ENCODE measurements at regions not wholly inside any gene's neighbourhood (a gene's known extent, or its start where the extent isn't known, plus 50 kb on each side); places are given as distances from the start of the nearest gene placed in this dataset.
"Not testable (repeated sequence)": the region's sequence is repeated elsewhere in the genome, so short reads cannot be mapped to it uniquely, and the experiment has no call there.

DNA sequence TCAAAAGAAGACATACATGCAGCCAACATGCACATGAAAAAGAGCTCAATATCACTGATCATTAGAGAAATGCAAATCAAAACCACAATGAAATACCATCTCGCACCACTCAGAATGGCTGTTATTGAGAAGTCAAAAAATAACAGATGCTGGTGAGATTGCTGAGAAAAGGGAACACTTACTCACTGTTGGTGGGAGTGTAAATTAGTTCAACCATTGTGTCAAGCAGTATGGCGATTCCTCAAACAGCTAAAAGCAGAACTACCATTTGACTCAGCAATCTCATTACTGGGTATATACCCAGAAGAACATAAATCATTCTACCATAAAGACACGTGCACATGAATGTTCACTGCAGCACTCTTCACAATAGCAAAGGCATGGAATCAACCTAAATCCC is 95.5 kb upstream of the XIRP2 start:
- TF ChIP-seq CTCF (IDR thresholded peaks at IDR 0.05; ENCODE audit: low read depth, low read length): no peak
- DNase-seq (ENCODE audit: extremely low read depth, low read depth): no peak

DNA sequence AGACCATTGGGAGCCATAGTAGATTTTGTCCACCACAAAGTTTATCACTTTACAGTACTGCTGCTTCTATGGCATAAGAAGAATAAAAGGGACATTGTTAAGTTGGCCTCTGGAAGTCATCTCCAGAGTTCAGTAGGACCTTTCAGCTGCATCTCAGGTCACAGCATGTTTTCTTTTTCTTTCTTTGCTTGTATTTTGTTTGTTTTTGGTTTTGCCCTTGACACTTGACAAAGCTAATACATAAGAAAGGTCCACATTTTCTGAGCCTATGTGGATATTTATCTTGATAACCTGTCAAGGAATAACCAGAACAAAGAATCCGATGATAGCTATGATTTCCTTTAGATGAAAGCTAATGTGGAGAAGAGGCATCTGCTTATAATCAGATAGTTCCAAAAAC is 101.6 kb upstream of the XIRP2 start:
- TF ChIP-seq CTCF (IDR thresholded peaks at IDR 0.05; ENCODE audit: low read depth, low read length): no peak
- no peak for DNase-seq (ENCODE audit: extremely low read depth, low read depth)

- DNase-seq (ENCODE audit: extremely low read depth, low read depth): no peak
- TF ChIP-seq CTCF (IDR thresholded peaks at IDR 0.05; ENCODE audit: low read depth, low read length): no peak
Observed at GRCh38 chr2:166784296-166784946, 103.9 kb upstream of the XIRP2 start.

DNA sequence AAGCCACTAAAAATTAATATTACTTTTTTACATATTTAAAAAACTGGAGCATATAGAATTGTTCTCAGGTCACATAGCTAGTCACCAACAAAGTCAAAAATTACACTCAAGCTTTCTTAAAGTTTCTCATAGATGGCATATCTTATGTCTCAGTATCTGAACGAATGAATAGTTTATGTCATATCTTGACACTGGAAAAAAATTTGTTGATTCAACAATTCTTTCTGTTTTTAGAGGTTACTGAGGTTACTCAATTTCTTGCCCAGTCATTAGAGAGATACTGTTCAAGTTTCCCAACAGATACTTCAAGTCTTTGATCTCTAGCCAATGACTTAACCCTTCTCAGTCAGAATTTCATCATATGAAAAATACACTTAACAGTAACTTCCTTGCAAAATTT is 113.1 kb upstream of the XIRP2 start:
- no peak for TF ChIP-seq CTCF (IDR thresholded peaks at IDR 0.05; ENCODE audit: low read depth, low read length)
- no peak for DNase-seq (ENCODE audit: extremely low read depth, low read depth)

- no peak for TF ChIP-seq CTCF (IDR thresholded peaks at IDR 0.05; ENCODE audit: low read depth, low read length)
Observed at GRCh38 chr2:166773308-166773949, 114.9 kb upstream of the XIRP2 start.

DNA sequence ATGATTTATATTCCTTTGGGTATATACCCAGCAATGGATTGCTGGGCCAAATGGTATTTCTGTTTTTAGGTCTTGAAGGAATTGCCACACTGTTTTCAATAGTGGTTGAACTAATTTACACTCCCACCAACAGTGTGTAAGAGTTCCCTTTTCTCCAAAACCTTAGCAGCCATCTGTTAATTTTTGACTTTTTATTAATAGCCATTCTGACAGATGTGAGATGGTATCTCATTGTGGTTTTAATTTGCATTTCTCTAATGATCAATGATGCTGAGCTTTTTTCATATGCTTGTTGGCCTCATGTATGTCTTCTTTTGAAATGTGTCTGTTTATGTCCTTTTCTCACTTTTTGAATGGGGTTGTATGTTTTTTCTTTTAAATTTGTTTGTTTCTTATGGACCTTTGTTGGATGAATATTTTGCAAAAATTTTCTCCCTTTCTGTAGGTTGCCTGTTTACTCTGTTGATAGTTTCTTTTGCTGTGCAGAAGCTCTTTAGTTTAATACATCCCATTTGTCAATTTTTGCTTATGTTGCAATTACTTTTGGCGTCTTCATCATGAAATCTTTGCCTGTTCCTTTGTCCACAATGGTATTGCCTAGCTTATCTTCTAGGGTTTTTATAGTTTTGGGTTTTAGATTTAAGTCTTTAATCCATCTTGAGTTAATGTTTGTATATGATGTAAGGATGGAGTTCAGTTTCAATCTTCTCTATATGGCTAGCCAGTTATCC is 119.7 kb upstream of the XIRP2 start:
- no peak for DNase-seq (ENCODE audit: extremely low read depth, low read depth)
- no peak for TF ChIP-seq CTCF (IDR thresholded peaks at IDR 0.05; ENCODE audit: low read depth, low read length)

More at GRCh38 chr2:166773308-166773949, 114.9 kb upstream of the XIRP2 start:
- no peak for DNase-seq (ENCODE audit: extremely low read depth, low read depth)

- DNase-seq (ENCODE audit: extremely low read depth, low read depth): not testable (repeated sequence)
Observed at GRCh38 chr2:166766769-166767322, 121.4 kb upstream of the XIRP2 start.

All from AG09319 (cell line).